HG03520 (cell line): ENCODE measurements at regions not wholly inside any gene's neighbourhood (a gene's known extent, or its start where the extent isn't known, plus 50 kb on each side); places are given as distances from the start of the nearest gene placed in this dataset.
"Not testable (repeated sequence)": the region's sequence is repeated elsewhere in the genome, so short reads cannot be mapped to it uniquely, and the experiment has no call there.

Experiments used
- ATAC-seq: cut with Tn5 transposase; IDR thresholded peaks from one replicate; pipeline ENCODE4 v1.9.1; 2021; ENCODE audit warnings: mild to moderate bottlenecking, moderate library complexity; ENCODE audit not compliant: unreplicated experiment

DNA sequence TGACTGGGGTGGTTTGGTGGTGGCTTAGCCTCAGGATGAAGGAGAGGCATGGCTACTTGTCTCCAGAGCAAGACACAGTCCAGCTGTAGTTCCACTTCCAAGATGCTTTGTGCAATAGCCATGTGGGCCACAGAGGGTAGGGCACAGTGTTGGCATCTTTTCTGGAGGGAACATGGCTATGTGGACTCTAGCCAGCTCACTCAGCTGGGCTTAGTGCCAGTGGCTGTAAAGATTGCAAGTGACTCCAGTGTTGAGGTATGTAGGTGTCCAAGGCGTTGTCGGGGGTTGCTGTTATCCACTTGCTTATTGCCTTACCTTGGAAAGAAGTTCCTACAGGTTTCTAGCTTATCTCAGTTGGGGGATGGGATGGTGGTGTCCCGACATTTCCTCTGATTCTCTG, 233.4 kb downstream of the CD109 start:
- no peak for ATAC-seq

DNA sequence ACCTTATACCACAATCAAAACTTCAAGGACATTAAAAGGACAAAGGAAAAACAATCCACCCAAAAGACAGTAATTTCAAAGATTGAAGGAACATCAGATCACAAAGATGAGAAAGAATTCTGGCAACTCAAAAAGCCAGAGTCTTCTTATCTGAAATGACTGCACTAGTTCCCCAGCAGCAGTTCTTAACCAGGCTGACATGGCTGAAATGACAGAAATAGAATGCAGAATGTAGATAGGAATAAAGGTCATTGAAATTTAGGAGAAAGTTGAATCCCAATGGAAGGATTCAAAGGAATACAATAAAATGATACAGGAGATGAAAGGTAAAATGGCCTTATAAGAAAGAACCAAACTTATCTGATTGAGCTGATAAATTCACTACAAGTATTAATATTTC, 231.4 kb downstream of the CD109 start:
- ATAC-seq = no peak

DNA sequence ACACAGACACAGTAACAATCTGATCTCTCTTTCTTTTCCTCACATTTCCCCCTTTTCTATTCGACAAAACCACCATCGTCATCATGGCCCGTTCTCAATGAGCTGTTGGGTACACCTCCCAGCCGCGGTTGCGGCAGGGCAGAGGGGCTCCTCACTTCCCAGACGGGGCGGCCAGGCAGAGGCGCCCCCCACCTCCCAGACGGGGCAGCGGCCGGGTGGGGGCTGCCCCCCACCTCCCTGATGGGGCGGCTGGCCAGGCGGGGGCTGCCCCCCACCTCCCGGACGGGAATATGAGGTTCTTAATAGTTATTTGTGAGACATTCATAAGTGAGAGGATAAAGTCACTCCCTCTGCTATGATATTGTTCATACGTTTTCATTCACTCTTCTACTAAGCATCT, 229.7 kb downstream of the CD109 start:
- ATAC-seq = not testable (repeated sequence)

DNA sequence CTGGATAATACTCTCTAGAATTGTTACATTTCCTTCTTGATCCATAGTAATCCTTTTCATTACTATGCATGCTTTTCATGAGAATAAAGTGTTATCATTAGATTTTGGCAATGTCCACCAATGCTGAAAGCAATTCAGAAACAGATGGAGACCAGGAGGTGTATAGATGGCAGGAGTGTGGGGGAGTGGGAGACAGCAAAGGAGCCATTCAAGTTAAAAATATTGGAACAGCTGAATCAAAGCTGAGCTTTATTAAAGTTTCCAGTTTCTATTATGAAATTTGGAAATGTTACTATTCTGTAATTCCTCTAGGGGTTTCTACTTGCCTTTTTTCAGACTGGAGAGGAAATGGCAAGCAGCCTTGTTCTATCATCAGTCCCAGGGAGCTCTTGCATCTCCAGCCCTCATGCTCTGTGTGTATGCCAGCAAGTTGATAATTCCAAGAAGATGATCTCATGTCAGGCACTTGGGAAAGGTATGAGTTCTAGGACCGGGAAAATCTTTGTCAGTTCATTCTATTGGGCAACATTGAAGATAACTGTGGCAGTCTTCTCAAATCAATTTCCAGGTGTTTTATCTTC, 228.0 kb downstream of the CD109 start:
- ATAC-seq = no peak

DNA sequence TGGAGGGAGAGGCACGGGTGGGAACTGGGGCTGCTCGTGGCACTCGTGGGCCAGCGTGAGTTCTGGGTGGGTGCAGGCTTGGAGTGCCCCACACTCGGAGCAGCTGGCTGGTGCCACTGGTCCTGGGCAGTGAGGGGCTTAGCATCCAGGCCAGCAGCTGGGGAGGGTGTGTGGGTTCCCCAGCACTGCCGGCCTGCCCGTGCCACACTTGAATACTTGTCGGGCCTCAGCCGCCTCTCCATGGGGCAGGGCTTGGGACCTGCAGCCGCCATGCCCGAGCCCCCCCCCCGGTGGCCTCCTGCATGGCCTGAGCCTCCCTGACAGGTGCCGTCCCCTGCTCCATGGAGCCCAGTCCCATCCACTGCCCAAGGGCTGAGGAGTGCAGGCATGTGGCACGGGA, 207.2 kb downstream of the CD109 start:
- ATAC-seq = no peak

DNA sequence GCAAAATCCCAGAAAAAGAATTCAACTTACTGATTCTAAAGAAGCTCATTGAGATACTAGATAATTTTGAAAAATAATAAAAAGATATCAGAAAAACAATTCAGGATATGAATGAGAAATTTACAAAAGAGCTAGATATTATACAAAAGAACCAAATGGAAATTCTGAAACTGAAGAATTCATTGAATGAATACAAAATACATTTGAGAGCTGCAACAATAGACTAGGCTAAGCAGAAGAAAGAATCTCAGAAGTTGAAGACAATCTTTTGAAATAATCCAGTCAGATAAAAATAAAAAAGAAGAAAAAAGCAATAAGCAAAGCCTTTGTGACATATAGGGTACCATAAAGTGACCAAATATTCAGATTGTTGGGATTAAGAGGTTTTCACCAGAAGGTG, 206.0 kb downstream of the CD109 start:
- ATAC-seq = no peak

DNA sequence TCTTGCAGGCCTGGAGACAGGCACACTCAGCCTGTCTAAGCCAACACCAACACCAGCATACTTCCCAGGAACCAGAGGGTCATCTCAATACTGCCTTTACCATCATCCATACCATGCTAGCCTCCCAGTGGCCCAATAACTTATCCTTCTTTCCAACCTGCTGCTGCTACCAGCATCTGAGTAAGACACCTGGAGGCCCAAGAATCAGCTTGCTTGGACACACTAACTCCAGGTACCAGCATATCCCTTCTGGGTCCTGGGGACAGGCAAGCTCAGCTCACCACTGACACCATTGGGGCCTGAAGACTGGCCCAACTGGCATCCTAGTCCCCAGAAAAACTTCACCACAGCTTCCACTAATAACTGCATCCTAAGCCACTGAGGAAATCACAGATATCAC, 205.3 kb downstream of the CD109 start:
- no peak for ATAC-seq

DNA sequence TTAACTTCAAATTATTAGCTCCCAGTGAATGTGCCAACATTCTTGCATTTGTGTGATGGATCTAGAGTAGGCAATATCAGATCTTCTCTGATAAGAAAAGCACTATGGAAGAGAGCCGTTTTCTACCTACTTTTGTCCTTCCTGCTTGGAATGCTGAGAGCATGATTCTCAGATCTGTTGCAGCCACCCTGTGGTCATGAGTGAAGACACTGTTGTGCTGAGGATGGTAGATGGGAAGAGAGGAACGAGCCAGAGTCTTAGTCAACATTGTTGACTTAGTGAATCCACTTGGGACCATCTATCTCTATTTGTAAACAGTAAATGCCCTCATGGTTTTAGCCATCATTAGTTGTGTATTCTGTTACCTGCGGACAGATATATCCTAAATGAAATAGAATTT, 202.6 kb downstream of the CD109 start:
- no peak for ATAC-seq

DNA sequence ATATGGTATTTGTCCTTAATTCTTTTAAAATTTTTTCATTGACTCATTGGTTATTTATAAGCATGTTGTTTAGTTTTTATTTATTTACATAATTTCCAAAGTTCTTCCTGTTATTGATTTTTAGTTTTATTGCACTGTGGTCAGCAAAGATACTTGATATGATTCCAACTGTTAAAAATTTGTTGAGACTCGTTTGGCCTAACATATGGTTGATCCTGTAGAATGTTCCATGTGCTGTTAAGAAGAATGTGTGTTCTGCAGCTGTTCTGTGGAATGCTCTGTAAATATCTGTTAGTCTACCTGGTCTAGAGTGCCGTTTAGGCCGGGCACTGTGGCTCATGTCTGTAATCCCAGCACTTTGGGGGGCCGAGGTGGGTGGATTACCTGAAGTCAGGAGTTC, 197.7 kb downstream of the CD109 start:
- ATAC-seq = no peak

DNA sequence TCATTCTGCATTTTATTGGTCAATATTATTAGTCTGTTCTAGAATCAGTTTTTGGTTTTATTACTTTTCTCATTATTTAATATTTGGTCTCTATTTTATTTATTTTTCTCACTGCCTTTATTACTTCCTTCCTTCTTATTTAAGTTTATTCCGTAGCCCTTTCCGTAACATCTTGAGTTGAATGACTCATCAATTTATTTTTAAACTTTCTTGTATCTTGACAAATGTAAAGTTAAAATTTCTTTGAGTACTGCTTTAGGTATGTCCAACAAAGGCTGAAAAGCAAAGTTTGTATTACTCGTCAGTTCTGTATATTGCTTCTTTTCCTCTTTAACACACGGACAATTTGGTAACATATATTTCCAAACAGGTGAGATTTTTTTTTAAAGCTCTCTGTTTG, 192.0 kb downstream of the CD109 start:
- no peak for ATAC-seq

DNA sequence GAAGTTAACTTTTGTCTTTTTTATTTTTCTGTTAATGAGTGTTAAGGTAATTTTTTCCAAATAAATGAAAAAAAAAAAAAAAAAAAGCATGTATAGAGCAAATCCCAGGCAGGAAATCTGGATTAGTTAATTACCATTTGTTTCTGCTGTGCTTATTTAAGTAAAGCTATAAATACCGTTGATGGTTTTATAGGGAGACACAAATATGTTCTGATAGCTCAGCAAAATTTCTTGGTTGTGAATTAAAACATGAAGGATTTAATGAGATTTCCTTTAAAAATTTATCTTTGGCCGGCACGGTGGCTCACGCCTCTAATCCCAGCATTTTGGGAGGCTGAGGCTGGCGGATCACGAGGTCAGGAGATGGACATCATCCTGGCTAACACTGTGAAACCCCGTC, 189.4 kb downstream of the CD109 start:
- ATAC-seq = no peak

DNA sequence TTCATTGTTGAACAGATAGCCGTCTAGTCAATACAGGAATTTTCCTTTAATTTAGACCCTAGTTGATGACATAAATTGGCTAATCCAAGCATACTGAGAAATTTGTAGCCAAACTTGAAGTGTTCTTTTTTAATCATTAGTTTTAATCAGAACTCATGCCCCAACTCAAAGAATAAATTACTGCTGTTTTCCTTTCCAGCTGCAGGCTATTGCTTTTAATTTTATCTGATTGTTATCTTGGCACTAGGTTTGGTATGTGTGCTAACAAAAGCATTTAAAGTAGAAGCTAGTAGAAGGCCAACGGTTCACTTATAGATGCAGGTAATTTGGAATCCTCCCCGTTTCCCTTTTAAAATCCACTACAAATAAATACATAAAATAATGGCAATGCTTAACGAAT, 188.5 kb downstream of the CD109 start:
- ATAC-seq = no peak

DNA sequence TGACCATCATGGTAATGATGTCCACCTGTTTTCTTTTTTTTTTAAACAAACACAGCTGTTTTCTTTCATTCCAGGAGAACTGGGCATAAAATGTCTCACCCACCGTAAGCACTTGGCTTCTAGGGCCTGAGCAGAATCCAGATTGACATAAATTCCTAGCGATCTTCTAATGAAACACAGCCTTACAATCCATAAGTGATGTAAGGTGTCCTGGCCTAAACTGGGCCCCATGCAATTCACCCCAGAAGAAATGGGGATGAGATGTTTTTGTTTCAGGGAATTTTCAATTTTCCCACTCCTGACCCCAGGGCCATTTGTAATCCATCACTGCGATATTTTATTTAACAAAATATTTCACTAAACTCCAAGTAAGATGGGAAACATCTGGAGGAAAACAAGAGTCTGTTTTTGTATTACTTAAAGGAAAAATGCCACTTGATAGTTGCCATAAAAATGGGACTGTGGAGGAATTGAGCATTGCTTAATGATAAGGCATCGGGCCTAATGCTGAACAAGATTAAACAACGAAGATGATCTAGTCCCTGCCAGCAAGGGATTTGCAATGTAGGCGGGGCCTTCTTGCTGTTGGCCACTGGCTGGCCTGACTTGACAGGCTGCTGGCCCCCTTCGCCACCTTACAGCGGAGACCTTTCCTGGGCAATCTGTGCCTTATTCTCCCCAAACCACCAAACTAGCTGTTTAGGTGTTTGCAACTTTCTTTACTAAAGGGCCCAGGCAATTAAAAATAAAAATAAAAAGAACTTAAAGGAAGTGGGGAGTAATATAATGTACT, 183.7 kb downstream of the CD109 start:
- ATAC-seq = no peak

DNA sequence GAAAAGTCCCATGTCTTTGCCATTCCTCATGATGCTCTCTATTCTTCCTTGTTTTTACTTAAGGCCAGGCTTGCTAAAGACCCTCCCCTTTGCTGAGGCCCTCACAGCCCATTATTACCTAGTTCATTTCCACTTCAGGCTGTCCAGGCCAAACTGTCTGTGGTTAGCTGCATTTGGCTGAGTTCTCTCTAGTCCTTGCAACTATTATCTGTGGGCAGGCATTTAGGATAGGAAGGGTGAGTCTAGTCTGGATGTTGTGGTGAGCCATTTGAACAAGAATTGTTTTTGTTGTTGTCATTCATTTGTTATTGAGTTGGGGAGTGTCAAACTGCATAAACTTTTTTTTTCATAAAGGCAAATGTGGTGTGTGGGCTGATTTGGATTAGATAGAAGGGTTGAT, 182.4 kb downstream of the CD109 start:
- ATAC-seq = no peak
